Activated CD8-positive, alpha-beta memory T cell treated with anti-CD3 and anti-CD28 coated beads, Interleukin-2, amount 50 U/mL, for 1 hour (primary cell): ENCODE measurements at regions not wholly inside any gene's neighbourhood (a gene's known extent, or its start where the extent isn't known, plus 50 kb on each side); places are given as distances from the start of the nearest gene placed in this dataset.

Source experiments
- DNase-seq: peaks from one replicate; pipeline ENCODE4 v3.0.0-alpha.2; 2020; ENCODE audit errors: extremely low read depth

GRCh38 chr1:221630236-221630635 is 111.7 kb downstream of the DUSP10 start:
- no peak for DNase-seq

- DNase-seq, result no peak
These were observed 110.3 kb downstream of the DUSP10 start for GRCh38 chr1:221631556-221631955.

GRCh38 chr1:221632072-221632471 is 109.8 kb downstream of the DUSP10 start:
- no peak for DNase-seq

GRCh38 chr1:221633841-221634409 is 108.0 kb downstream of the DUSP10 start:
- DNase-seq, result no peak

GRCh38 chr1:221634606-221635005 is 107.3 kb downstream of the DUSP10 start:
- DNase-seq, result no peak

- no peak for DNase-seq
These were observed 106.6 kb downstream of the DUSP10 start for GRCh38 chr1:221635305-221635704.

GRCh38 chr1:221636096-221636495 is 105.8 kb downstream of the DUSP10 start:
- DNase-seq, result no peak

- no peak for DNase-seq
These were observed 104.9 kb downstream of the DUSP10 start for GRCh38 chr1:221636967-221637366.

- DNase-seq, result no peak
These were observed 104.2 kb downstream of the DUSP10 start for GRCh38 chr1:221637641-221638041.

- no peak for DNase-seq
These were observed 103.3 kb downstream of the DUSP10 start for GRCh38 chr1:221638595-221638994.

GRCh38 chr1:221641811-221642210 is 100.1 kb downstream of the DUSP10 start:
- no peak for DNase-seq

- no peak for DNase-seq
These were observed 98.3 kb downstream of the DUSP10 start for GRCh38 chr1:221643404-221644144.

GRCh38 chr1:221644145-221644448 is 97.8 kb downstream of the DUSP10 start:
- DNase-seq, result no peak

GRCh38 chr1:221644663-221645258 is 97.1 kb downstream of the DUSP10 start:
- no peak for DNase-seq

- no peak for DNase-seq
These were observed 93.7 kb downstream of the DUSP10 start for GRCh38 chr1:221648201-221648600.
